Uterus (tissue), 3 donors: ENCODE measurements at regions not wholly inside any gene's neighbourhood (a gene's known extent, or its start where the extent isn't known, plus 50 kb on each side); places are given as distances from the start of the nearest gene placed in this dataset.

Experiments
- DNase-seq, 2 donors: peaks; one replicate each; pipeline ENCODE4 v3.0.0-alpha.2; 2019 to 2020
- H3K27ac ChIP-seq, 2 donors: fragments of 200-600 bp; sonication (generic); 1 replicate in 1 of 2; 2 replicates in 1 of 2; pipeline ENCODE4 v1.5.1; 2016 to 2018
- H3K27me3 ChIP-seq, 2 donors: fragments of 200-600 bp; sonication (generic); one replicate each; pipeline ENCODE4 v1.5.1; 2018 to 2019; ENCODE audit warnings: control low read depth in 1 of 2
- H3K36me3 ChIP-seq, 2 donors: fragments of 200-600 bp; sonication (generic); one replicate each; pipeline ENCODE4 v1.5.1; 2019; ENCODE audit warnings: control low read depth in 1 of 2
- H3K4me1 ChIP-seq, 2 donors: fragments of 200-600 bp; sonication (generic); one replicate each; pipeline ENCODE4 v1.5.1; 2018 to 2019; ENCODE audit warnings: control low read depth in 1 of 2
- H3K4me3 ChIP-seq, 2 donors: fragments of 200-600 bp; sonication (generic); 1 replicate in 1 of 2; 2 replicates in 1 of 2; pipeline ENCODE4 v1.5.1; 2018 to 2019; ENCODE audit warnings: mild to moderate bottlenecking in 1 of 2
- H3K9me3 ChIP-seq, 2 donors: fragments of 200-600 bp; sonication (generic); one replicate each; pipeline ENCODE4 v1.5.1; 2019; ENCODE audit warnings: control low read depth in 1 of 2
- POLR2A ChIP-seq, 2 donors: fragments of 450-650 bp; IDR thresholded peaks; one replicate each; pipeline ENCODE4 v1.6.1; 2016; ENCODE audit warnings: antibody characterized with exemption in 2 of 2, mild to moderate bottlenecking in 1 of 2, moderate library complexity in 1 of 2
- intact Hi-C: fragments of 100-400 bp; cut with DNase I; formaldehyde crosslinking; loops from one replicate; pipeline ENCODE4 v1.15.1; 2023; ENCODE audit warnings: low total_unique reads
- TF ChIP-seq, protein P1 (sequence below), 4 experiments: fragments of 200-600 bp in 2 of 4; fragments of 450-650 bp in 2 of 4; sonication (generic) in 2 of 4; IDR thresholded peaks; one replicate each; pipeline ENCODE4 v1.5.1; 2016 to 2019; ENCODE audit warnings: antibody characterized with exemption in 4 of 4, mild to moderate bottlenecking in 2 of 4, moderate library complexity in 1 of 4
- donor health status: DM: yes; HTN: yes; CAD: no.

DNA sequence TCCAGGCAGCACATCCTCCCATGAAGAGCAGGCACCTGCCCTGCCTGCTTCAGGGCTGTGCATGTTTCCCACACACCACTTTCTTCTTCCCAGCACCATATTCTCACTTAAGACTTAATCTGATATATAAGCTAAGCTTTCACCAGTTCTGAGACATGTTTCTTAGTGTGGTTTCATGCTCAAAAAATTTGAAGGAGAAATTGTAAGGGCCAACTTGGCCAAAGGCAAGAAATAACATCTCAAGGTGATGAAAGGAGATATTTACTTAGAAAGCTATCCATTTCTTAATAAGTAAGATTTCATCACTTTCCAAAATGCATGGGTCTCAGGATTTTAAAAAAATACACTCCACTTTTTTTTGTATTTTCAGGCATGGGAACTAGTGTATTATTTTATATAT lies 468.1 kb upstream of the AKR1E2 start:
- H3K4me3 ChIP-seq = no peak overlapping the region
- no peaks in the 10 kb centered on the region for H3K9me3 ChIP-seq
- H3K36me3 ChIP-seq = no peaks in the 10 kb centered on the region
- no peak overlapping the region for H3K27ac ChIP-seq
- intact Hi-C loops = no loop called here
- no peaks in the 10 kb centered on the region for H3K27me3 ChIP-seq
- H3K4me1 ChIP-seq = no peaks in the 10 kb centered on the region
- no peak for DNase-seq
- TF ChIP-seq, protein P1, sequence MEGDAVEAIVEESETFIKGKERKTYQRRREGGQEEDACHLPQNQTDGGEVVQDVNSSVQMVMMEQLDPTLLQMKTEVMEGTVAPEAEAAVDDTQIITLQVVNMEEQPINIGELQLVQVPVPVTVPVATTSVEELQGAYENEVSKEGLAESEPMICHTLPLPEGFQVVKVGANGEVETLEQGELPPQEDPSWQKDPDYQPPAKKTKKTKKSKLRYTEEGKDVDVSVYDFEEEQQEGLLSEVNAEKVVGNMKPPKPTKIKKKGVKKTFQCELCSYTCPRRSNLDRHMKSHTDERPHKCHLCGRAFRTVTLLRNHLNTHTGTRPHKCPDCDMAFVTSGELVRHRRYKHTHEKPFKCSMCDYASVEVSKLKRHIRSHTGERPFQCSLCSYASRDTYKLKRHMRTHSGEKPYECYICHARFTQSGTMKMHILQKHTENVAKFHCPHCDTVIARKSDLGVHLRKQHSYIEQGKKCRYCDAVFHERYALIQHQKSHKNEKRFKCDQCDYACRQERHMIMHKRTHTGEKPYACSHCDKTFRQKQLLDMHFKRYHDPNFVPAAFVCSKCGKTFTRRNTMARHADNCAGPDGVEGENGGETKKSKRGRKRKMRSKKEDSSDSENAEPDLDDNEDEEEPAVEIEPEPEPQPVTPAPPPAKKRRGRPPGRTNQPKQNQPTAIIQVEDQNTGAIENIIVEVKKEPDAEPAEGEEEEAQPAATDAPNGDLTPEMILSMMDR (IDR thresholded peaks at IDR 0.05) = no peak
- TF ChIP-seq POLR2A (IDR thresholded peaks at IDR 0.05) = no peak

DNA sequence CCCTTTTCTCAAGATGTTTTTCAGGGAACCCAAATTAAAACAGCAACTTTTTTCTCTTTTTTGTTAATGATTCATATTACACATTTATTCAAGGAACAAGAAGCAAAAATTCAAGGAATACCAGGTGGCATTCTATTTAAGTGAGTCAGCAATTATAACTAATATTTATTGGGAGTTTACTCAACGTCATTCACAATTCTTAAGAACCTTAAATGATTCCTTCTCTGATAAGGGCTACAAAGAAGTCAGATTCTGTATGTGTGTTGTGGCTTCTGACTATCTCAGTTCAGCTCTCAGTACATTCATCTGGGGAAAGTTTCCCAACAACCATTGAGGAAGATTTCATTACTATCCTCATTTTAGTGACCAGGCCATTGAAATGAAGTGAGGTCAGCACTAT lies 470.7 kb upstream of the AKR1E2 start:
- H3K27me3 ChIP-seq = no peaks in the 10 kb centered on the region
- H3K9me3 ChIP-seq = no peaks in the 10 kb centered on the region
- intact Hi-C loops = no loop called here
- H3K4me1 ChIP-seq = no peaks in the 10 kb centered on the region
- H3K27ac ChIP-seq = no peak overlapping the region
- DNase-seq = no peak
- no peak overlapping the region for H3K4me3 ChIP-seq
- H3K36me3 ChIP-seq = no peaks in the 10 kb centered on the region
- TF ChIP-seq, protein P1 (IDR thresholded peaks at IDR 0.05) = no peak
- no peak for TF ChIP-seq POLR2A (IDR thresholded peaks at IDR 0.05)

DNA sequence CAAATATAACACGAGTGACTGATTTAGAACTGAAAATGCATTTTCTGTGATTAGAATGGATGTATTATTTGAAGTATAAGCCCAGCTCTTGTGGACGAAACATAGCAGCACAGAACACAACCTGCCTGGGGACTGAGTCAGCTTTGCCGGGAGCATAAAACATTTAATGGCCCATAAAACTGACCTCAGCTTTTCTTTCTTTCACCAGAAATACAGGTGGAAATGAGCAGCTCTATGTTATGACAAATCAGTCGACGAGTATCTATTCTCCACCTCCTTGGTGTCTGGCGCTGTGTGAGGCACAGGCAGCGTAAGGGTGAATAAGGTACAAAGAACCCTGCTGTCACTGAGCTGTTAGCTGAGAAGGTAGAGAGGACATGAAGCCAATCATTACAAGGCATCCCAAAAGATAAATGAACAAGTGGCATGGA lies 471.6 kb upstream of the AKR1E2 start:
- TF ChIP-seq, protein P1 (IDR thresholded peaks at IDR 0.05) = no peak
- no peak for TF ChIP-seq POLR2A (IDR thresholded peaks at IDR 0.05)
- DNase-seq = no peak
- no peaks in the 10 kb centered on the region for H3K27me3 ChIP-seq
- H3K4me3 ChIP-seq = no peak overlapping the region
- H3K27ac ChIP-seq = peak overlapping the region; percentile 41 to 59
- intact Hi-C loops = no loop called here
- no peaks in the 10 kb centered on the region for H3K9me3 ChIP-seq
- H3K4me1 ChIP-seq = no peaks in the 10 kb centered on the region
- H3K36me3 ChIP-seq = no peaks in the 10 kb centered on the region

DNA sequence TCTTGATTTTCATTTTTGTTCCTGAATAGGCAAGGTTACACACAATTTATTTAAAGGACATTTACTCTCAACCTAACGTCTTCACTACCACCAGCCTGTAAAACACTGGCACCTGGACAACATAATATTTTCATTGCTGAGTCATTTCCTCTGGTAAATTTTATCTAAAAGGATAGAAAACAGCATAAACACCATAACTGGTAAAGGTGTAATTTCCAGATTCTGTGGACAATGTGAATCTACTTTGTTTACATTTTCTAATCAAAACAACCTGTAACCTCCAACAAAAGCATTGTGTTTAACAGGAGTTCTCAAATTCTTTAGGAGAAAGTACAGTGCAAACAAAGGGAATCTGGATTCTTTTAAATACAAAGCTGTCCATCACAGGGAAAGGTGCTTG lies 472.0 kb upstream of the AKR1E2 start:
- no peak overlapping the region for H3K4me3 ChIP-seq
- intact Hi-C loops = no loop called here
- H3K9me3 ChIP-seq = no peaks in the 10 kb centered on the region
- H3K36me3 ChIP-seq = no peaks in the 10 kb centered on the region
- no peak for DNase-seq
- H3K27me3 ChIP-seq = no peaks in the 10 kb centered on the region
- peak overlapping the region; percentile 41 to 59 for H3K27ac ChIP-seq
- H3K4me1 ChIP-seq = no peaks in the 10 kb centered on the region
- no peak for TF ChIP-seq POLR2A (IDR thresholded peaks at IDR 0.05)
- TF ChIP-seq, protein P1 (IDR thresholded peaks at IDR 0.05) = no peak

DNA sequence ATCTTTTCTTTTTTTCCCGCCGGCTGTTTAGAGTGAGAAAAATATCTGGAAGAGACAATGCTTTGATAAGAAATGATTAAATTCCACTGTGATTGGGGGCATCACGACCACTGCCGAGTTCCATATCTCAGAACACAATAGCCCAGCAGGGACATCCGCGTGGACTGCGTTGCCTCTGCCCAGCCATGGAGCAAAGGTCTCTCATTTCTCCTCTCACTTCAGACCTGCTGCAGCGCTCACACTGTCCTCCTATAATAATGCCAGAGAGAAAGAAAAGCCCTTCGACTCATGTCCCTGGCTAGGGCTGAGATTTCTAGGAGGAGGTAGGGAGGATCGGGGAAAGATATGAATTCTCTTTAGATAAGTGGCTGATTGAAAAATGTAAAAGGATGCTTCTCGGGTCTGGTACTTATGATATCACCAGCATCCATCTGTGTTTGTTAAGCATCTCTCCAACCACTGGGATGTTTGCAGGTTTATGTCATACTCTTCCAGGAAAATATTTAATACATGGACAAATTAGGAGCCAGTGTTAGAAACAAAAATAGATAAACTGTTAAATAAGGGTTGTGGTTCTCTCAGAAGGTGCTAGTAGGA lies 472.9 kb upstream of the AKR1E2 start:
- Histone ChIP-seq H3K4me3 (no peak overlapping the region), H3K36me3 (no peaks in the 10 kb centered on the region), H3K4me1 (no peaks in the 10 kb centered on the region), H3K27me3 (no peaks in the 10 kb centered on the region), H3K27ac (peak overlapping the region; percentile 41 to 59), H3K9me3 (no peaks in the 10 kb centered on the region)
- DNase-seq = peak in 1 of 2 donors; percentile 22
- no peak for TF ChIP-seq POLR2A (IDR thresholded peaks at IDR 0.05)
- TF ChIP-seq, protein P1 (IDR thresholded peaks at IDR 0.05) = no peak
- intact Hi-C loops = no loop called here
